Thoracic aorta (tissue), 2 donors: ENCODE measurements at regions not wholly inside any gene's neighbourhood (a gene's known extent, or its start where the extent isn't known, plus 50 kb on each side); places are given as distances from the start of the nearest gene placed in this dataset.

Experiments
- ATAC-seq: fragments of 150-250 bp; one replicate; pipeline ENCODE4 v1.8.0; 2017; ENCODE audit warnings: low read depth; ENCODE audit not compliant: insufficient number of reproducible peaks, low FRiP score
- DNase-seq: peaks from one replicate; pipeline ENCODE4 v3.0.0-alpha.2; 2020; ENCODE audit warnings: low spot score
- H3K27ac ChIP-seq, 2 donors: fragments of 200-600 bp; sonication (generic); 1 replicate in 1 of 2; 2 replicates in 1 of 2; pipeline ENCODE4 v1.5.1; 2016; ENCODE audit warnings: mild to moderate bottlenecking in 2 of 2, moderate library complexity in 2 of 2
- H3K27me3 ChIP-seq: fragments of 200-600 bp; sonication (generic); replicated peaks from 2 replicates; pipeline ENCODE4 v1.6.0; 2016; ENCODE audit warnings: mild to moderate bottlenecking; ENCODE audit not compliant: insufficient read depth
- H3K36me3 ChIP-seq: fragments of 200-600 bp; sonication (generic); one replicate; pipeline ENCODE4 v1.5.1; 2016
- H3K4me1 ChIP-seq, 2 donors: fragments of 200-600 bp; sonication (generic); 1 replicate in 1 of 2; 2 replicates in 1 of 2; pipeline versions ENCODE4 v1.5.1 to v1.6.0; 2016; ENCODE audit warnings: low read depth in 2 of 2, mild to moderate bottlenecking in 1 of 2; ENCODE audit not compliant: control insufficient read depth in 1 of 2
- H3K4me3 ChIP-seq: fragments of 200-600 bp; sonication (generic); 2 replicates; pipeline ENCODE4 v1.5.1; 2016; ENCODE audit warnings: mild to moderate bottlenecking
- H3K9me3 ChIP-seq: fragments of 200-600 bp; sonication (generic); 2 replicates; pipeline ENCODE4 v1.5.1; 2016
- CTCF ChIP-seq: fragments of 200-600 bp; sonication (generic); IDR thresholded peaks from one replicate; pipeline ENCODE4 v1.5.1; 2019; ENCODE audit warnings: antibody characterized with exemption

GRCh38 chr13:99809926-99810325 is 161.6 kb downstream of the ZIC5 start:
- ATAC-seq (no peak), DNase-seq (no peak)
- no peaks in the 10 kb centered on the region for H3K36me3 ChIP-seq
- H3K27me3 ChIP-seq: no peaks in the 10 kb centered on the region
- no peaks in the 10 kb centered on the region for H3K4me1 ChIP-seq
- H3K9me3 ChIP-seq: no peaks in the 10 kb centered on the region
- H3K27ac ChIP-seq: no peak overlapping the region
- no peak for TF ChIP-seq CTCF
- no peak overlapping the region for H3K4me3 ChIP-seq

GRCh38 chr13:99809496-99809895 is 162.1 kb downstream of the ZIC5 start:
- H3K36me3 ChIP-seq: no peaks in the 10 kb centered on the region
- no peaks in the 10 kb centered on the region for H3K9me3 ChIP-seq
- ATAC-seq (no peak), DNase-seq (no peak)
- no peaks in the 10 kb centered on the region for H3K4me1 ChIP-seq
- no peak for TF ChIP-seq CTCF
- H3K27me3 ChIP-seq: no peaks in the 10 kb centered on the region
- H3K4me3 ChIP-seq: no peak overlapping the region
- H3K27ac ChIP-seq: no peak overlapping the region

GRCh38 chr13:99808786-99809185 is 162.8 kb downstream of the ZIC5 start:
- Histone ChIP-seq H3K4me3 (no peak overlapping the region), H3K36me3 (no peaks in the 10 kb centered on the region), H3K4me1 (no peaks in the 10 kb centered on the region), H3K9me3 (no peaks in the 10 kb centered on the region), H3K27me3 (no peaks in the 10 kb centered on the region), H3K27ac (no peak overlapping the region)
- DNase-seq (no peak), ATAC-seq (no peak)
- TF ChIP-seq CTCF: no peak

GRCh38 chr13:99806671-99807070 is 164.9 kb downstream of the ZIC5 start:
- H3K9me3 ChIP-seq: no peaks in the 10 kb centered on the region
- no peak overlapping the region for H3K4me3 ChIP-seq
- no peak for DNase-seq
- H3K27me3 ChIP-seq: no peaks in the 10 kb centered on the region
- no peaks in the 10 kb centered on the region for H3K36me3 ChIP-seq
- no peak for TF ChIP-seq CTCF
- ATAC-seq: no peak
- H3K27ac ChIP-seq: no peak overlapping the region
- no peaks in the 10 kb centered on the region for H3K4me1 ChIP-seq

- no peak overlapping the region for H3K27ac ChIP-seq
- no peaks in the 10 kb centered on the region for H3K27me3 ChIP-seq
- H3K36me3 ChIP-seq: no peaks in the 10 kb centered on the region
- DNase-seq (no peak), ATAC-seq (no peak)
- H3K9me3 ChIP-seq: no peaks in the 10 kb centered on the region
- TF ChIP-seq CTCF: no peak
- H3K4me3 ChIP-seq: no peak overlapping the region
- no peaks in the 10 kb centered on the region for H3K4me1 ChIP-seq
These were observed 166.2 kb downstream of the ZIC5 start for GRCh38 chr13:99805361-99805760.
